ENCODE measurements at regions not wholly inside any gene's neighbourhood (a gene's known extent, or its start where the extent isn't known, plus 50 kb on each side); places are given as distances from the start of the nearest gene placed in this dataset.

- TF ChIP-seq ZNF274 (IDR thresholded peaks at IDR 0.05; ENCODE audit: low read depth, low read length), result no peak
- no peak for TF ChIP-seq SUZ12 (IDR thresholded peaks at IDR 0.05; ENCODE audit: extremely low read depth, insufficient read depth, insufficient read length)
- no peak for TF ChIP-seq YY1 (IDR thresholded peaks at IDR 0.05; ENCODE audit: insufficient read depth, insufficient read length)
- Histone ChIP-seq H3K27me3 (ENCODE audit: insufficient read depth, insufficient read length) (no peaks in the 10 kb centered on the region), H3K36me3 (ENCODE audit: insufficient read depth, insufficient read length, low read length) (no peaks in the 10 kb centered on the region), H3K4me1 (ENCODE audit: insufficient read depth, insufficient read length) (no peaks in the 10 kb centered on the region), H3K9ac (ENCODE audit: insufficient read length, low read depth) (no peak overlapping the region), H3K9me3 (ENCODE audit: insufficient read depth, low read length) (no peaks in the 10 kb centered on the region), H3K4me3 (ENCODE audit: insufficient read length, low read depth) (no peak overlapping the region)
- DNase-seq (ENCODE audit: low read depth, low spot score), result no peak
These were observed 856.2 kb downstream of the BCL11B start for GRCh38 chr14:98415766-98416165.

GRCh38 chr14:98417001-98417400, 855.0 kb downstream of the BCL11B start:
- no peaks in the 10 kb centered on the region for H3K9me3 ChIP-seq (ENCODE audit: insufficient read depth, low read length)
- DNase-seq (ENCODE audit: low read depth, low spot score), result no peak
- H3K4me3 ChIP-seq (ENCODE audit: insufficient read length, low read depth), result no peak overlapping the region
- no peak overlapping the region for H3K9ac ChIP-seq (ENCODE audit: insufficient read length, low read depth)
- TF ChIP-seq ZNF274 (IDR thresholded peaks at IDR 0.05; ENCODE audit: low read depth, low read length), result no peak
- TF ChIP-seq SUZ12 (IDR thresholded peaks at IDR 0.05; ENCODE audit: extremely low read depth, insufficient read depth, insufficient read length), result no peak
- TF ChIP-seq YY1 (IDR thresholded peaks at IDR 0.05; ENCODE audit: insufficient read depth, insufficient read length), result no peak
- H3K36me3 ChIP-seq (ENCODE audit: insufficient read depth, insufficient read length, low read length), result no peaks in the 10 kb centered on the region
- no peaks in the 10 kb centered on the region for H3K4me1 ChIP-seq (ENCODE audit: insufficient read depth, insufficient read length)
- no peaks in the 10 kb centered on the region for H3K27me3 ChIP-seq (ENCODE audit: insufficient read depth, insufficient read length)

GRCh38 chr14:98428483-98428994, 843.5 kb downstream of the BCL11B start:
- Histone ChIP-seq H3K27me3 (ENCODE audit: insufficient read depth, insufficient read length) (no peaks in the 10 kb centered on the region), H3K4me3 (ENCODE audit: insufficient read length, low read depth) (no peak overlapping the region), H3K4me1 (ENCODE audit: insufficient read depth, insufficient read length) (no peaks in the 10 kb centered on the region), H3K9ac (ENCODE audit: insufficient read length, low read depth) (no peak overlapping the region), H3K36me3 (ENCODE audit: insufficient read depth, insufficient read length, low read length) (no peaks in the 10 kb centered on the region), H3K9me3 (ENCODE audit: insufficient read depth, low read length) (no peaks in the 10 kb centered on the region)
- DNase-seq (ENCODE audit: low read depth, low spot score), result no peak
- no peak for TF ChIP-seq ZNF274 (IDR thresholded peaks at IDR 0.05; ENCODE audit: low read depth, low read length)

GRCh38 chr14:98433436-98433835, 838.6 kb downstream of the BCL11B start:
- no peak overlapping the region for H3K4me3 ChIP-seq (ENCODE audit: insufficient read length, low read depth)
- no peaks in the 10 kb centered on the region for H3K36me3 ChIP-seq (ENCODE audit: insufficient read depth, insufficient read length, low read length)
- no peaks in the 10 kb centered on the region for H3K27me3 ChIP-seq (ENCODE audit: insufficient read depth, insufficient read length)
- no peaks in the 10 kb centered on the region for H3K4me1 ChIP-seq (ENCODE audit: insufficient read depth, insufficient read length)
- TF ChIP-seq YY1 (IDR thresholded peaks at IDR 0.05; ENCODE audit: insufficient read depth, insufficient read length) (no peak), ZNF274 (IDR thresholded peaks at IDR 0.05; ENCODE audit: low read depth, low read length) (no peak), SUZ12 (IDR thresholded peaks at IDR 0.05; ENCODE audit: extremely low read depth, insufficient read depth, insufficient read length) (no peak)
- DNase-seq (ENCODE audit: low read depth, low spot score), result no peak
- H3K9ac ChIP-seq (ENCODE audit: insufficient read length, low read depth), result no peak overlapping the region
- H3K9me3 ChIP-seq (ENCODE audit: insufficient read depth, low read length), result no peaks in the 10 kb centered on the region; the same call in 1 of the 2 replicates

GRCh38 chr14:98437113-98437512, 834.9 kb downstream of the BCL11B start:
- Histone ChIP-seq H3K27me3 (ENCODE audit: insufficient read depth, insufficient read length) (no peaks in the 10 kb centered on the region), H3K9me3 (ENCODE audit: insufficient read depth, low read length) (no peaks in the 10 kb centered on the region; the same call in 1 of the 2 replicates), H3K4me3 (ENCODE audit: insufficient read length, low read depth) (no peak overlapping the region), H3K4me1 (ENCODE audit: insufficient read depth, insufficient read length) (no peaks in the 10 kb centered on the region), H3K9ac (ENCODE audit: insufficient read length, low read depth) (no peak overlapping the region), H3K36me3 (ENCODE audit: insufficient read depth, insufficient read length, low read length) (no peaks in the 10 kb centered on the region)
- no peak for DNase-seq (ENCODE audit: low read depth, low spot score)
- TF ChIP-seq SUZ12 (IDR thresholded peaks at IDR 0.05; ENCODE audit: extremely low read depth, insufficient read depth, insufficient read length), result no peak
- no peak for TF ChIP-seq YY1 (IDR thresholded peaks at IDR 0.05; ENCODE audit: insufficient read depth, insufficient read length)
- TF ChIP-seq ZNF274 (IDR thresholded peaks at IDR 0.05; ENCODE audit: low read depth, low read length), result no peak

- Histone ChIP-seq H3K4me1 (ENCODE audit: insufficient read depth, insufficient read length) (no peaks in the 10 kb centered on the region), H3K36me3 (ENCODE audit: insufficient read depth, insufficient read length, low read length) (no peaks in the 10 kb centered on the region), H3K9ac (ENCODE audit: insufficient read length, low read depth) (no peak overlapping the region), H3K9me3 (ENCODE audit: insufficient read depth, low read length) (no peaks in the 10 kb centered on the region), H3K4me3 (ENCODE audit: insufficient read length, low read depth) (no peak overlapping the region), H3K27me3 (ENCODE audit: insufficient read depth, insufficient read length) (no peaks in the 10 kb centered on the region)
- no peak for DNase-seq (ENCODE audit: low read depth, low spot score)
- TF ChIP-seq SUZ12 (IDR thresholded peaks at IDR 0.05; ENCODE audit: extremely low read depth, insufficient read depth, insufficient read length), result no peak
- no peak for TF ChIP-seq ZNF274 (IDR thresholded peaks at IDR 0.05; ENCODE audit: low read depth, low read length)
- TF ChIP-seq YY1 (IDR thresholded peaks at IDR 0.05; ENCODE audit: insufficient read depth, insufficient read length), result no peak
These were observed 827.9 kb downstream of the BCL11B start for GRCh38 chr14:98444077-98444476.

- TF ChIP-seq YY1 (IDR thresholded peaks at IDR 0.05; ENCODE audit: insufficient read depth, insufficient read length), result no peak
- no peak for TF ChIP-seq SUZ12 (IDR thresholded peaks at IDR 0.05; ENCODE audit: extremely low read depth, insufficient read depth, insufficient read length)
- no peak for TF ChIP-seq ZNF274 (IDR thresholded peaks at IDR 0.05; ENCODE audit: low read depth, low read length)
- no peak overlapping the region for H3K4me3 ChIP-seq (ENCODE audit: insufficient read length, low read depth)
These were observed 826.3 kb downstream of the BCL11B start for GRCh38 chr14:98445718-98446117.

More at GRCh38 chr14:98445718-98446117, 826.3 kb downstream of the BCL11B start:
- H3K36me3 ChIP-seq (ENCODE audit: insufficient read depth, insufficient read length, low read length), result no peaks in the 10 kb centered on the region
- no peaks in the 10 kb centered on the region for H3K4me1 ChIP-seq (ENCODE audit: insufficient read depth, insufficient read length)
- DNase-seq (ENCODE audit: low read depth, low spot score), result no peak
- no peaks in the 10 kb centered on the region for H3K27me3 ChIP-seq (ENCODE audit: insufficient read depth, insufficient read length)
- no peak overlapping the region for H3K9ac ChIP-seq (ENCODE audit: insufficient read length, low read depth)
- H3K9me3 ChIP-seq (ENCODE audit: insufficient read depth, low read length), result no peaks in the 10 kb centered on the region
